BLaER1 treated with 17β-estradiol and CSF1 and Interleukin-3, amounts not matched to agents 10 nM and 100 nM (cell line): ENCODE measurements at regions not wholly inside any gene's neighbourhood (a gene's known extent, or its start where the extent isn't known, plus 50 kb on each side); places are given as distances from the start of the nearest gene placed in this dataset.
"Not testable (repeated sequence)": the region's sequence is repeated elsewhere in the genome, so short reads cannot be mapped to it uniquely, and the experiment has no call there.

Experiments used
- H3K27ac ChIP-seq, 11 experiments: shearing (Covaris generic); formaldehyde crosslinking; 2 replicates each; pipeline ENCODE4 v1.8.1; 2022
- H3K27me3 ChIP-seq, 11 experiments: shearing (Covaris generic); formaldehyde crosslinking; 2 replicates each; pipeline ENCODE4 v1.8.1; 2022
- H3K36me3 ChIP-seq, 11 experiments: shearing (Covaris generic); formaldehyde crosslinking; 2 replicates each; pipeline ENCODE4 v1.8.1; 2022
- H3K4me1 ChIP-seq, 10 experiments: shearing (Covaris generic); formaldehyde crosslinking; 2 replicates each; pipeline ENCODE4 v1.8.1; 2022
- H3K4me2 ChIP-seq, 11 experiments: shearing (Covaris generic); formaldehyde crosslinking; 2 replicates each; pipeline ENCODE4 v1.8.1; 2022
- H3K4me3 ChIP-seq, 10 experiments: shearing (Covaris generic); formaldehyde crosslinking; 2 replicates each; pipeline ENCODE4 v1.8.1; 2022
- H3K9ac ChIP-seq, 11 experiments: shearing (Covaris generic); formaldehyde crosslinking; 2 replicates each; pipeline ENCODE4 v1.8.1; 2022
- H3K9me3 ChIP-seq, 11 experiments: shearing (Covaris generic); formaldehyde crosslinking; replicated peaks in 1 of 11; 2 replicates each; pipeline ENCODE4 v1.8.1; 2022
- H4K20me1 ChIP-seq, 11 experiments: shearing (Covaris generic); formaldehyde crosslinking; 2 replicates each; pipeline ENCODE4 v1.8.1; 2022
- Cebpa-rat ChIP-seq, 11 experiments: shearing (Covaris generic); IDR thresholded peaks; 2 replicates each; pipeline ENCODE4 v1.8.1; 2022

- Histone ChIP-seq H3K4me1 (peaks cover 0 to 9% (median 0%) of the 10 kb centered on the region in 10 experiments; a peak in 3 of 20 replicates), H3K9me3 (peaks cover 9 to 18% (median 13%) of the 10 kb centered on the region in 11 experiments; a peak in 19 of 22 replicates), H3K36me3 (no peaks in the 10 kb centered on the region), H3K9ac (no peak overlapping the region), H3K4me2 (no peak overlapping the region), H3K27ac (no peak overlapping the region), H4K20me1 (no peaks in the 10 kb centered on the region), H3K4me3 (no peak overlapping the region), H3K27me3 (no peaks in the 10 kb centered on the region)
- TF ChIP-seq Cebpa-rat (IDR thresholded peaks at IDR 0.05), result no peak
These were observed 86.8 kb downstream of the NDUFA12 start for GRCh38 chr12:94916663-94917062.

- Histone ChIP-seq H3K36me3 (0 out of 22 replicates have a peak, but pooled peaks cover 0 to 5% (median 0%) of the 10 kb centered on the region in 11 experiments), H3K27me3 (no peaks in the 10 kb centered on the region), H3K9me3 (peaks cover 37 to 55% (median 47%) of the 10 kb centered on the region in 11 experiments), H4K20me1 (no peaks in the 10 kb centered on the region), H3K27ac (no peak overlapping the region), H3K4me2 (no peak overlapping the region), H3K4me1 (peaks cover 0 to 9% (median 0%) of the 10 kb centered on the region in 10 experiments; a peak in 3 of 20 replicates), H3K9ac (no peak overlapping the region), H3K4me3 (no peak overlapping the region)
- TF ChIP-seq Cebpa-rat (IDR thresholded peaks at IDR 0.05), result no peak
These were observed 93.8 kb downstream of the NDUFA12 start for GRCh38 chr12:94909663-94910062.

- H3K4me1 ChIP-seq, H3K4me3 ChIP-seq, H3K27me3 ChIP-seq: not testable (repeated sequence)
These were observed 97.7 kb downstream of the NDUFA12 start for GRCh38 chr12:94905749-94906148.

GRCh38 chr12:94900496-94900895 lies 103.0 kb downstream of the NDUFA12 start:
- no peak overlapping the region for H3K9ac ChIP-seq
- no peaks in the 10 kb centered on the region for H3K27me3 ChIP-seq
- peaks cover 8 to 14% (median 12%) of the 10 kb centered on the region in 11 experiments for H3K9me3 ChIP-seq
- H3K36me3 ChIP-seq, result 0 out of 22 replicates have a peak, but pooled peaks cover 0 to 1% (median 0%) of the 10 kb centered on the region in 11 experiments
- no peaks in the 10 kb centered on the region for H4K20me1 ChIP-seq
- H3K4me2 ChIP-seq, result peak overlapping the region in 4 of 11 experiments; percentile 5 to 43 (median 32); a peak in 7 of 22 replicates
- H3K4me3 ChIP-seq, result no peak overlapping the region
- H3K4me1 ChIP-seq, result peaks cover 0 to 9% (median 3%) of the 10 kb centered on the region in 10 experiments; a peak in 3 of 20 replicates
- no peak overlapping the region for H3K27ac ChIP-seq
- TF ChIP-seq Cebpa-rat (IDR thresholded peaks at IDR 0.05), result no peak

More at GRCh38 chr12:94905749-94906148, 97.7 kb downstream of the NDUFA12 start:
- H3K4me2 ChIP-seq, H4K20me1 ChIP-seq, H3K9ac ChIP-seq, H3K36me3 ChIP-seq, H3K27ac ChIP-seq: not testable (repeated sequence)
- peaks cover 28 to 47% (median 36%) of the 10 kb centered on the region in 11 experiments for H3K9me3 ChIP-seq

GRCh38 chr12:94898388-94898787 lies 105.1 kb downstream of the NDUFA12 start:
- Histone ChIP-seq H3K9ac (no peak overlapping the region), H3K27me3 (no peaks in the 10 kb centered on the region), H3K9me3 (no peaks in the 10 kb centered on the region), H3K4me1 (peaks cover 0 to 9% (median 3%) of the 10 kb centered on the region in 10 experiments; a peak in 3 of 20 replicates), H4K20me1 (no peaks in the 10 kb centered on the region), H3K27ac (no peak overlapping the region), H3K36me3 (no peaks in the 10 kb centered on the region), H3K4me2 (no peak overlapping the region), H3K4me3 (no peak overlapping the region)
- TF ChIP-seq Cebpa-rat (IDR thresholded peaks at IDR 0.05), result no peak

- Histone ChIP-seq H3K27me3 (no peaks in the 10 kb centered on the region), H3K9me3 (no peaks in the 10 kb centered on the region), H3K36me3 (no peaks in the 10 kb centered on the region), H3K4me1 (no peaks in the 10 kb centered on the region), H3K27ac (no peak overlapping the region), H3K4me2 (no peak overlapping the region), H4K20me1 (no peaks in the 10 kb centered on the region), H3K9ac (no peak overlapping the region), H3K4me3 (no peak overlapping the region)
- TF ChIP-seq Cebpa-rat (IDR thresholded peaks at IDR 0.05), result no peak
These were observed 110.8 kb downstream of the NDUFA12 start for GRCh38 chr12:94892544-94893267.

- TF ChIP-seq Cebpa-rat (IDR thresholded peaks at IDR 0.05), result no peak
- Histone ChIP-seq H3K4me2 (no peak overlapping the region), H3K9me3 (no peaks in the 10 kb centered on the region), H4K20me1 (no peaks in the 10 kb centered on the region), H3K27ac (no peak overlapping the region), H3K4me3 (no peak overlapping the region), H3K27me3 (no peaks in the 10 kb centered on the region), H3K9ac (no peak overlapping the region), H3K4me1 (no peaks in the 10 kb centered on the region), H3K36me3 (no peaks in the 10 kb centered on the region)
These were observed 113.9 kb downstream of the NDUFA12 start for GRCh38 chr12:94889445-94890210.

GRCh38 chr12:94879542-94879941 lies 124.0 kb downstream of the NDUFA12 start:
- Histone ChIP-seq H3K9me3 (peaks cover 0 to 3% (median 0%) of the 10 kb centered on the region in 11 experiments; a peak in 4 of 22 replicates), H3K9ac (no peak overlapping the region), H3K27me3 (peaks cover 15 to 20% (median 19%) of the 10 kb centered on the region in 11 experiments), H3K4me1 (no peaks in the 10 kb centered on the region), H3K4me3 (no peak overlapping the region), H4K20me1 (no peaks in the 10 kb centered on the region; a peak in 1 of 22 replicates), H3K36me3 (no peaks in the 10 kb centered on the region), H3K4me2 (no peak overlapping the region), H3K27ac (no peak overlapping the region)
- TF ChIP-seq Cebpa-rat (IDR thresholded peaks at IDR 0.05), result no peak

- Histone ChIP-seq H3K4me3 (no peak overlapping the region), H3K36me3 (no peaks in the 10 kb centered on the region), H3K9ac (no peak overlapping the region), H3K4me1 (peaks cover 0 to 11% (median 4%) of the 10 kb centered on the region in 10 experiments; a peak in 5 of 20 replicates), H4K20me1 (peaks cover 0 to 19% (median 0%) of the 10 kb centered on the region in 11 experiments; a peak in 5 of 22 replicates), H3K27me3 (peaks cover 55 to 60% (median 59%) of the 10 kb centered on the region in 11 experiments), H3K9me3 (peaks cover 8 to 21% (median 13%) of the 10 kb centered on the region in 11 experiments; a peak in 18 of 22 replicates), H3K27ac (no peak overlapping the region), H3K4me2 (no peak overlapping the region)
- TF ChIP-seq Cebpa-rat (IDR thresholded peaks at IDR 0.05), result no peak
These were observed 128.0 kb downstream of the NDUFA12 start for GRCh38 chr12:94875525-94875924.
